ENCODE measurements at regions not wholly inside any gene's neighbourhood (a gene's known extent, or its start where the extent isn't known, plus 50 kb on each side); places are given as distances from the start of the nearest gene placed in this dataset.
"Not testable (repeated sequence)": the region's sequence is repeated elsewhere in the genome, so short reads cannot be mapped to it uniquely, and the experiment has no call there.

DNA sequence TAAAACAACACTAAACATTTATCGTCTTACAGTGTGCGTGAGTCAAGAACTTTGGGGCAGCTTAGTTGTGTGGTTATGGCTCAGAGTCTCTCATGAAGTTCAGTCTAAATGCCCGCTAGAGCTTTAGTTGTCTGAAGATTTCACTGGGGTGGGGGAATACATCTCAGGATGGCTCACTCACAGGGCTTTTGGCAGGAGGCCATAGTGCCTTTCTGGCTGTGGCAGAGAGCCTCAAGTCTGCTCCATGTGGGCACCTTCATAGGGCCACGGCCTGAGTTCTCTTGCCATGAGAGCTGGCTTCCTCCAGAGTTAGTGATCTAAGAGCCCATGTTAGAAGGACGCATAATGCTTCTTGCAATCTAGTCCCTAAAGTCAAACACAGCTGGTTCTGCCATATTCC, 258.8 kb upstream of the NUDT12 start:
- H3K27ac ChIP-seq = no peak overlapping the region
- no peak for DNase-seq (ENCODE audit: low read depth, low spot score)

DNA sequence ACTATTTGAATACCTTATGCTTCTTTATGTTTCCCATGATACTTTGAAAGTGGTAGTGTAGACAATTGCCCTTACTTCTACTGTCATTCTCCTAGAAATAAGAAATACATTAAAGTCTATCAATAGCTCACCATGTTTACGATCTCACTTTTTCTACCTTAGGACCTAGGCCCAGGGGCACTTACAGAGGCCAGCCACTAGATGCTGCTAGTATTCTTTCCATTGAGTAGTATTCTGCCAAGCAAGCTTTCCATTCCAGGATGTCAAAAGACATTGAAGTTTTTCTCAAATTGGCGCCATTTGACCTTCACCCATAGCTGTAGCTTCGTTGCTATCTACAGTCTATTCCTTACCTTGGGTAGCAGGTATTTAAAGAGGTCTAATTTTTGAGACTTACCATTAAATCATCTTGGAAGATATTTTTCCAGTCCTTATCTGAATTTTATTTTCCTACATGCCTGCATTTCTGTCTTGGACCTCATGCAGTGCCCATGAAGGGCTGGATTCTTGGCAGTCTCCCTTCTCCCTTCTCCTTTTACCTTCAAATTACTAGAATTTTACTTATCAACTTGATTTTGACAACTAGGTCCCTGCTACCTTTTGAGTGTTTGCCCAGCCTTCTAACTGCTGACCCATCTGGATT, 246.0 kb upstream of the NUDT12 start:
- DNase-seq (ENCODE audit: low read depth, low spot score) = no peak
- no peak overlapping the region for H3K27ac ChIP-seq

DNA sequence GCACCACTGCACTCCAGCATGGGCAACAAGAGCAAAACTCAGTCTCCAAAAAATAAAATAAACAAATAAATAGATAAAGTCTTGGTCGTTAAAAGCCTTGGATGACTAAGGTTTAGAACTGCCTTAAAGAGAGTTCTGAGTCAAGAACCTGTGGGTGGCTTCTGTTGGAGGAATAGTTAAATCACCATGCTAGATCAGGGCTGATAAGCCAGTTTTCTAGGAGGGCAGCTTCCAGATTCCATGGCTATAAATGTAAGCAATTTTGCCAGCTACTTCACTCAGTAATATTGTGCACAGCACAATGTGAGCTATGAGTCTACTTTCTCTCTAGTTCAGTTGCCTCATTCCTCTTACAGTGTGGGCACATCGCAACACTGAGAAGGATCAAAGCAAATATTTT, 242.1 kb upstream of the NUDT12 start:
- H3K27ac ChIP-seq = no peak overlapping the region
- DNase-seq (ENCODE audit: low read depth, low spot score) = no peak

DNA sequence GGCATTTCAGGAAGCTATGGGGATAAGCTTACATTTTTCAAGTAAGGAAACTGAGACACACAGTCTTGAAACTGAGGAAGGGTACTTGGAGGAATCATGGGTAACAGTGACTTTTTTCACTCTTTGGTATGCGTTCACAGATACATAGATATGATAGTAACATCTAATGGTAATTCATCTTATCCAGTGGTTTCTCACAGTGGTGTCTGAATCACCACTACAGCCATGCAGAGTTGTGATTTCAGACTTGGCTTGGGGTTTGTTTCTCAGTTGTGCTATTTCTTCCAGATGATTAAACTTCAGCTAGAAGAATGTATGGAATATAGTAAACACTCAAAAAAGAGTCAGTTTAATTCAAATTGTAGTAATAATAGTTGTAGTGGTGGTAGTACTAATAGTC, 239.1 kb upstream of the NUDT12 start:
- DNase-seq (ENCODE audit: low read depth, low spot score) = no peak
- no peak overlapping the region for H3K27ac ChIP-seq

DNA sequence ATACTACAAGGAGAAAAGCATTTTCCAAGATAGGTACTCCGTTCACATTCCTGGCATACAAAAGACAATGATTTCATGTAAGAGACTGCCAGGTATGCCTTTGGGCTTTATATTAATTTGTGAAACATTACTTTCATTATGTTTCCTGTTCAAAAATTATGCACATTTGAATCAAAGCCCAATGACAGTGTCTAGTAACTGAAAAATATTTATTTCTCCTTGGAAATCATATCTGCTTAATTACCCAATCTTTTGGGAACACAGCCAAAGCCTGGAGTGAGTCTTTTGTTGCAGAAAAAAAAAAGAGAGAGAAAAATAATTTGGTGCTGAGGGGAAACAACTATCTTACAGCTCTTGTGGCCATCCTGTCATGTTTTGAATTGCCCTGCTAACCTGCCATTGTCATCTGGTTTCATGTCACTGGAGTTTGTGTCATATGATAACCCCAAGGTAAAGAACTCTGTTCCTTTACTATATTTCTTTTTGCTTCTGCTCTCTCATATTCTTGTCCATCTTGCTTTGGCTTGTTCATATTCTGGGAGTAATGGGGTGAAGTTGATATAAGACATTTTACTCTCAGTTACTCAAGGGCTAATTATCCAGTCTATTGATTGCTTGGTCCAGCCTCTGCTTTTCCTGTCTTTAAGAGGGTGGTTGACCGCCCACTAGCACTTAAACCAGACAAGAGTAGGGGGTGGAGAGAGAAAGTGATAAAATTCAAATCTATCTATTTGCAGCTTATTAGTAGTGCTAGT, 238.3 kb upstream of the NUDT12 start:
- DNase-seq (ENCODE audit: low read depth, low spot score) = no peak
- H3K27ac ChIP-seq = no peak overlapping the region

DNA sequence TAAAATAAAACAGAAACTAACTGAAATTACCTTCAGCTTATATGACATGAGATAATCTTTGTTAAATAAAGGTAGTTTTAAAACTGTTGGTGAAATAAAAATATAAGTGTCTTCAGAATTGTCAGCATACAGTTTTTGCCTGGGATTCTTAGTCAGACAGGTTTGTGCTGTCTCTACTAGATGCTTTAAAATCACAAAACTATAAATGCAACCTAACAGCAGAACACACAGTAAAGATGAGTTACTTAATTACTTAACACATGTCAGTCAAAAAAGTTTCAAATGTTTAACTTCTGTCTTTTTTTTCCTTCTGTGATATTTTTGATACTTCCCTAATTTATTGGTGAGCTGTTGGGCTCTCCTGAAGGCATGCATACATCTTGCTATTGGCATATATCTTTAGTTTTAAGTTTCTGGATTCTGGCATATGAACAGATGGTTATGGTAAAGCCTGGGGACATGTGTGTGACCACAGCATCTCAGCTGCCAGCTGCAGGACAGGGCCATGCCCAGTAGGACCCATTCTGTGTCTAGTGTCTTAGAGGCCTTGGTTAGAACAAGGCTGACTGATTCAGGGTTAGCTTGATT, 231.1 kb upstream of the NUDT12 start:
- no peak for DNase-seq (ENCODE audit: low read depth, low spot score)
- no peak overlapping the region for H3K27ac ChIP-seq

DNA sequence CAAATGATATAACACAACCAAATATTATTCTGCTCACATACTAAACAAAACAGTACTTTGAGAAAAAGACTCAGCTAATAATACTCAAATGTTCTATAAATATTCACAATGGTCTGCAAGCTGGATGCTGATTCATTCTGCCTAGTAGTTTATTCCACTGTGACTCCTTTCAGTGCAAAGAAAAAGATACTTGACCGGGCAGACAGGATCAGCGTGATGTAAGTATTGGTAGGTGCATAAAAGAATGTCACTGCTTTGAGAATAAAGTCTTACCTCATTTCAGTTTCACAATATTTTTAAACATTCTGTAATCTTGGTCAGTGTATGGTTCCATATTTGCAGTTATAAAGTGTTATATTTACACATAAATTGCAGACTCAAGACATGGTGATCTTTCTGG, 223.0 kb upstream of the NUDT12 start:
- H3K27ac ChIP-seq = no peak overlapping the region
- DNase-seq (ENCODE audit: low read depth, low spot score) = no peak

DNA sequence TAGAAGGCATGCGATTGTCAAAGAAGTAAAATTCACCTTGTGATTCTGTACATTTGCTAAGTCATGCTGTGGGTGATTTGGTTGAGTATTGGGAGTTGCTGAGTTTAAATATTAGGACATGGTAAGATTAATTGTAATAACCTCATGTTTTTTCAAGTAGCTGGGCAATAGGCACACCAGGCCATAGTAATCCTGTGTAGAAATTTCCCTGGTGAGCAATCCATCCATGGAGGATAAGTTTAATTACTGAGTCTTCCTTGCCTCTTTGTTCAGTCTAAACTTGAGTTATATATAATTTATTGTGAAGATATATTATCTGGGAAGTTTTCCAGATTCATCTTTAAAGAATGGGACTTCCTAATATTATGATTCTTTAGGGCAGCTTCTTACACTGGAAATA, 221.1 kb upstream of the NUDT12 start:
- no peak for DNase-seq (ENCODE audit: low read depth, low spot score)
- no peak overlapping the region for H3K27ac ChIP-seq

DNA sequence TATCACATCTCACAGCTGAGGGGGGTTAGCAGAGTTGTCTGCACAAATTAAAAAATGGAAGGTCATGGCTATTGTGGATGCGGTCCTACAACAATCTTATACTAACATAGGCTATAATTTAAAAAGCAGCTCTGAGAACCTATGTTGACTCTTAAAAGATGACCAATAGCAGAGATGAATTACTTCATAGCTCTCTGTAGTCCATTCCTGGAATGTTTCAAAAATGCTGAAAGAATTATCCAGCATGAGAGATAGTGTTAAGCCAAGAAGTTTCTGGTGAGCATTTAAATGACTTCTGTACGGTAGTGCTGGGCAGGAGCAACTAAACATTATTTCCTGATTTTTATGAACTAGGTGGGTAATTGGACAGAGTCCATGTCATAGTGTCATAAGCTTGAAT, 218.2 kb upstream of the NUDT12 start:
- no peak overlapping the region for H3K27ac ChIP-seq
- DNase-seq (ENCODE audit: low read depth, low spot score) = no peak

DNA sequence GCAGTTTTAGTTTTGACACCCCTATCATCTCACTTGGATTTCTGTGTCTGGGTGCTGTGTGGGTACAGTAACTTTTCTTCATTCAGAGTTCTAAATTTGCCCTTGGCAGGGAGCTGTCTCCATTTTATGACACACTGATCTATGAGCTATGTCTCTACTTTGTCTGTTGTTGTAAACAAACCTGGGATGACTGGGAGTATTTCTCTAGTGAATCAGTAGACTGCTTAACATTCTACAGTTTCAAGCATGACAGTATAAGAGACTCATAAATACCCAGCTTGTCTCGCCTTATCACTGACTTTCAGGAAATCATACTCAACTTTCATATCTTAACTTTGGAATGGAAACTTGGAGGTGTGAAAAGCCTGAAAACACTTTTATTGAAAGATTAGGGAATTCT, 212.1 kb upstream of the NUDT12 start:
- no peak overlapping the region for H3K27ac ChIP-seq
- peak; percentile 26 for DNase-seq (ENCODE audit: low read depth, low spot score)

DNA sequence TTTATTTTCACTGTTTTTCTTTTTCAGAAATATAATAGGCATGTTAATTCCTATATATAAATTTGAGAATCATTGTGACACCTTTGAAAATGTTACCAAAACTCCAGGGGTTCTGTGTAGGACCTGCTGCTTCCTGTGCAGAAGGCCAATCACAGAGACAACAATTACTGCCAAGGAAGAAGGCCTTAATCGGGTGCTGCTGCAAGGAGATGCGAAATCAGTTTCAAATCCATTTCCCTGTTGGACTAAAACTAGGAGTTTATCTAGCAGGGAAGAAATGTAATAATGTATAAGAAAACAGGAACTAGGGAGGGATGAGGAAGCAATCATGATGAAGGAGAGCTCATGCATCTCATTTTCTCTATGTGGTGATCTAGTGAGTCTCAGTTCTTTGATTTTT, 209.7 kb upstream of the NUDT12 start:
- no peak overlapping the region for H3K27ac ChIP-seq
- no peak for DNase-seq (ENCODE audit: low read depth, low spot score)

DNA sequence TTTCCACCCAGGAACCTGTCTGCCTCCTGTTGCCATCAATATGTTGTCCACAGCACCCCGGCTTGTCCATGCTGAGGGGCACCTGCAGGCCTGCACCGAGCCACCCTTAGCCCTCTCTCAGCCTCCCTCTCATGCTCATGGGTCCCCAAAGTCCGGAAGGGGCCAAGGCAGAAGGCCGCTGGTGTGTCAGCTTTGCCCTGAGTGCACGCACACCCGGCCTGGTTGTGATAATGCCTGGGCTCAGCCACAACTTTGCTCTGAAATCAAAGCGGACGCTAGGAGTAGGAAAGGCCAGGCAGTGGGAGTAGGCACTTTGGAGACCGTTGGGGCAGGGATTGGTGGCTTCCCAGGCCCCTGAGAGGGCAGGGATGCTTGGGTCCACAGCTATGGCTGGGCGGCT, 201.8 kb upstream of the NUDT12 start:
- no peak for DNase-seq (ENCODE audit: low read depth, low spot score)
- H3K27ac ChIP-seq = no peak overlapping the region

DNA sequence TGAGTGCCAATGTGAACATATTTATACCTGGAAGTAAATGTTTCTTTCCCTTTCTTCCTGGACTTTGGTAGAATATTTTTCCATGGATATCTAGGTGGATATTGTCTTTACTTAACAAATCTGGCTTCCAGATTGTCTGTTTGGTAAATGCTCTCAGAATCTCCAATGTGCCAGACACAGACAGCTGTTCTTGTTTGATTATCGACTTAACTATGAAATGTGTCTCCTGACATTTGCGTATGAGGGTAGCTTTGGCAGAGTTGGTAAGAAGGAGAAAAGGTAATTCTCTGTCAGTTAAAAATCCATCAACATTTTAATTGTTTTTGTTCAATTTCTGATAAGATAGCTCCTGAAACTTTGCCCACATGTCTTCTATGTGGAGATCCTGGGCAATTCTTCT, 196.4 kb upstream of the NUDT12 start:
- H3K27ac ChIP-seq = no peak overlapping the region
- DNase-seq (ENCODE audit: low read depth, low spot score) = no peak

DNA sequence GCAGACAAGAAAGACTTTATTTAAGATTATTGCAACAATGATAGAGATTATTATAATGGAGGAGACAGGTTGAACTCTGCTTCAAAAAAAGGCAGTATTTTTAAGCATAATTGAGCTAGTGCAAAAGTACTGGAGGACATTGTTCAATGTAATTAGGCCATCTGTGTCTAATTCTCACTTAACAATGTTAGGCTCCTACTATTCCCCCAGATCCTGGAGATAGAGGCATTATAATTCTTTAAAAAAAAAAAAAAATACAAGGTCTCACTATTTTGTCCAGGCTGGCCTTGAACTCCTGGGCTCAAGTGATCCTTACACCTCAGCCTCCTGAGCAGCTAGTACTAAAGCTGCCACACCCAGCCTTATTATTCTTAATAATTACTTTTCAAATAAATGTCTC, 193.4 kb upstream of the NUDT12 start:
- no peak for DNase-seq (ENCODE audit: low read depth, low spot score)
- no peak overlapping the region for H3K27ac ChIP-seq

DNA sequence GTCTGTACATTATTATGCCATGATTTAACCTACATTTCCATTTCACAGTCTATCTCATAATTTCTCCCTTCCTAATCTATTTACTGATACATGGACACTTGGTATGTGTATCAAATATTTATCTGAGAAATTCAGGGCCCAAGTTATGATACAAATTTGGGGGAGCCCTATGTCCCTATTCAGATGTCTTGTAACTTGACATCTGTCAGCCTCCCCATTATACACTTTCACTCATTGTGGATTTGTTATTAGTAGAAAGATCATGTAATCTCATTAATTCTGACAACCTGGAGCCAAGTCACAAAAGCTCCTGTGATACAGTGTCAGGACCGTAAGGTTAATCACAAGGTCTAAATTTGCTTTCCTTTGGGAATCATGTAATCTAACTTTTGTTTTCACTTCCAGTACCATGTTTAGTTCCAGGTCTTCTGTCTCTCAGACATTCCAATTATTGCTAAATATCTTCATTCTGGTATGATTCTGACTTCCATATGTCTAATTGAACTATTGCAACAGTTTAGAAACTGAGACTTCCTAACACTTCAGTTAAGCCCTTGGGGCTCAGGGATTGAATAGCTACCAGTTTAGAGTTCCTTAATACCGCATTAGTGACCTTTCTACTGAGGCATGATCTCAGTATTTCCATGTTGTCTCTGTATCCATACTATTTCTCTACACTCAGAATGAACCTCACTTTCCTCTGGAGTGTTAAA, 182.9 kb upstream of the NUDT12 start:
- no peak overlapping the region for H3K27ac ChIP-seq
- DNase-seq (ENCODE audit: low read depth, low spot score) = no peak

DNA sequence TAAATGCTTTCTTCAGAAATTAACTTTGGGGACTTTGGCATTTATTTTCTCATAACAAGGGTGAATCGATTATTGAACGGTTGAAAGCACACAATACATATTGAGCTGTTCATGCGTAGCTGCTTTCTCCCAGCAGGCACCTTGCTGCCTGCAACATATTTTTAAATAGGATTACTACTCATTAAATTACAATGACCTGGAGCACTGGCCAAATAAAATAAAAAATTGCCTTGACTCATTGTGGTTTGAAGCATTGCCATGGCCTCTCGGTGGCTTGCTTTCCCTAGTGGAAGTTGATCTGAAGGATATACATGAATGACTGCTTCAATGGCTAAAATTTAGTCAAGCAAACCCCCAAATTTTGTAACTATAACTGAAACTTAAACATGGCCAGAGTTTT, 181.6 kb upstream of the NUDT12 start:
- no peak overlapping the region for H3K27ac ChIP-seq
- DNase-seq (ENCODE audit: low read depth, low spot score) = peak; percentile 2

DNA sequence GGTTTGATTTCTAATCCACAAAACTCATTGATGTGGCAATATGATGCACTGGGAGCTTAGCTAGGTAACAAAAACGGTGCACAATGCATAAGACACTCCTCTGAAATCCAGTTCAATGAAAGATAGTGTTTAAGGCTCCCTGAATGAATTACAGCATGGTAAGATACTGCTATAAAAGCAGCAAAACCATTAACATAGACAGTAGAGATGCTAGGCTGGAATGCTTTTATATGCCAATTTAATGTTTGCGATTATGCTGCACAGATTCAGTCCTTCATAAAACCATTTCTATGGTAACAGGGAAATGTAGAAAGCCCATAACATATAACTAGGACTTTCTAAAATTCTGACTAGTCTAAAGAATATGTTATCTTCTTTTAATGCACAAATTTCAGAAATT, 180.8 kb upstream of the NUDT12 start:
- DNase-seq (ENCODE audit: low read depth, low spot score) = no peak
- no peak overlapping the region for H3K27ac ChIP-seq

DNA sequence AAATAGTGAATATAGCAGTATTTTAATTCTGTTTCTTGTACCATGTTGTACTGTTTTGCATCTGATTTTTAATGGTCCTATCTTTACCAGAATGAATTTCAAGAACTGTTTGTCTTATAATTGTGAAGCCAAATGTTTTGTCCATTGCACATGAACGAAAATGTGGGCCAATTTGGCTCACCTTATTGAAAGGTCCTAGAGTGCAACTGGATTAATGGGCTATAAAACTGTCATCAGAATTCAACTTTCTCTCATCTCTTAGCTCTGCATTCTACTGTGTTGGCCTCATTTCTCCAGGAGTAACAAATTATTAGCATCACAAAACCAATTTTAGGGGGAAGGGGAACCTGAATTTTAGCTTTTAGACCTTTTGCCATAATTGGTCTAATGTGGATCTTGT, 179.4 kb upstream of the NUDT12 start:
- no peak for DNase-seq (ENCODE audit: low read depth, low spot score)
- no peak overlapping the region for H3K27ac ChIP-seq

DNA sequence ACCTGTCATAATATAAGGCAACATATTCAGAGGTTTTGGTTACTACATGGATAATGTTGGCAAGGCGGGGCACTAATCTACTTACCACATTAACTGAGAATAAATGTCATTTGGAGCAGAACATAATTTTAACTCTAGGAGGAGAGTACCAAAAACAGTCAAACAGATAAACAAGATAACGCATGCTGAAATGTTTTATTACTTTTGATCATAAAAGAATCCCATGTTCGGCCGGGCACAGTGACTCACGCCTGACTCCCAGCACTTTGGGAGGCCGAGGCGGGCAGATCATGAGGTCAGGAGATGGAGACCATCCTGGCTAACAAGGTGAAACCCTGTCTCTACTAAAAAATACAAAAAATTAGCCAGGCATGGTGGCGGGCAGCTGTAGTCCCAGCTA, 173.8 kb upstream of the NUDT12 start:
- H3K27ac ChIP-seq; DNase-seq (ENCODE audit: low read depth, low spot score): not testable (repeated sequence)

DNA sequence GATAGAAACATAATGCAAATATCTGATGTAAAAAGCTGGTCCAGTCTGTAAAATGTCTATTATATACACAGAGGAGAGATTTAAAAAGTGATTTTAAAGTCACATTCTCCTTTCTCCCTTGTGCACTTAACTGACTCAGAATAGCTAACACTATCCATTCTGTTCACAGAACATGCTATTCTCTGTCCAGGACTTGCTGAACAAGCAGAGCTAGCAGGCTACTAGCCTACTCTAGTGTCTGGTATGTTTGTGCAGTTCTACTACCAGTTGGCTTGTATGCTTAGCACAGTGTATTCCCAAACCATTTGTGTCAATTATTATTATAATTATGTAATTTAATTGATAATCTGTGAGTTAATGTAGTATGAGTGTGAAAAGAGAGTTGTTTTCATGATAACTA, 161.7 kb upstream of the NUDT12 start:
- no peak for DNase-seq (ENCODE audit: low read depth, low spot score)
- no peak overlapping the region for H3K27ac ChIP-seq

DNA sequence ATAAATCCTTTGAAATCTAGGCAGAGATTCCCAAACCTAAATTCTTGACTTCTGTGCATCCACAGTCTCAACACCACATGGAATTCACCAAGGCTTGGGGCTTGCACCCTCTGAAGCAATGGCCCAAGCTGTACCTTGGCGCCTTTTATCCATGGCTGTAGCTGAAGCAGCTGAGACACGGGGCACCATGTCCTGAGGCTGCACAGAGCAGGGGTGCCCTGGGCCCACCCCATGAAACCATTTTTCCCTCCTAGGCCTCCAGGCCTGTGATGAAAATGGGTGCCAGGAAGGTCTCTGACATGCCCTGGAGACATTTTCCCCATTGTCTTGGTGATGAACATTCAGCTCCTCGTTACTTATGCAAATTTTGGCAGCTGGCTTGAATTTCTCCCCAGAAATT, 158.6 kb upstream of the NUDT12 start:
- no peak for DNase-seq (ENCODE audit: low read depth, low spot score)
- H3K27ac ChIP-seq = no peak overlapping the region
